GM12878 (cell line): ENCODE measurements at regions not wholly inside any gene's neighbourhood (a gene's known extent, or its start where the extent isn't known, plus 50 kb on each side); places are given as distances from the start of the nearest gene placed in this dataset.

Experiments
- ATF7 ChIP-seq: fragments of 450-650 bp; IDR thresholded peaks from 2 replicates; pipeline ENCODE4 v1.6.1; 2016; ENCODE audit warnings: low read depth, mild to moderate bottlenecking
- CEBPB ChIP-seq, 2 experiments: fragments of 150-350 bp in 1 of 2; IDR thresholded peaks; 2 replicates each; pipeline ENCODE4 v1.6.1; 2012 to 2014; ENCODE audit warnings: low read depth in 2 of 2, low read length in 2 of 2, borderline replicate concordance in 1 of 2, inconsistent platforms in 1 of 2
- CTCF ChIP-seq, 3 experiments: IDR thresholded peaks in 2 of 3; conservative IDR thresholded peaks in 1 of 3; 2 replicates each; pipeline ENCODE4 v1.5.1; 2011; ENCODE audit warnings: low read depth in 3 of 3, low read length in 3 of 3, mild to moderate bottlenecking in 3 of 3, control low read depth in 2 of 3, moderate library complexity in 2 of 3, inconsistent platforms in 1 of 3, mixed read lengths in 1 of 3; ENCODE audit not compliant: control insufficient read depth in 2 of 3, insufficient read depth in 1 of 3; ENCODE audit errors: extremely low read depth in 1 of 3
- EED ChIP-seq: sonication (generic); IDR thresholded peaks from 2 replicates; pipeline ENCODE4 v1.6.1; 2016; ENCODE audit warnings: antibody characterized with exemption, low read depth
- POLR2A ChIP-seq: IDR thresholded peaks from 2 replicates; pipeline ENCODE4 v1.6.1; 2011; ENCODE audit warnings: low read depth, mild to moderate bottlenecking, low read length
- POLR2AphosphoS5 ChIP-seq: IDR thresholded peaks from 2 replicates; pipeline ENCODE4 v1.6.1; 2011; ENCODE audit warnings: mild to moderate bottlenecking, low read length, inconsistent platforms
- RBBP5 ChIP-seq: fragments of 200-600 bp; sonication (generic); conservative IDR thresholded peaks from 2 replicates; pipeline ENCODE4 v1.6.1; 2016
- TAF1 ChIP-seq: IDR thresholded peaks from 2 replicates; pipeline ENCODE4 v1.6.1; 2011; ENCODE audit warnings: mild to moderate bottlenecking, low read depth, low read length, borderline replicate concordance
- ZBED1 ChIP-seq: IDR thresholded peaks from 2 replicates; pipeline ENCODE4 v1.6.1; 2016; ENCODE audit warnings: borderline replicate concordance
- ZZZ3 ChIP-seq: IDR thresholded peaks from 2 replicates; pipeline ENCODE4 v1.6.1; 2011; ENCODE audit warnings: low read depth; ENCODE audit not compliant: control insufficient read depth, insufficient read length

- TF ChIP-seq POLR2AphosphoS5 (no peak), ZZZ3 (no peak), POLR2A (no peak), CTCF (IDR thresholded peaks at IDR 0.05 in 2 of 3, conservative IDR thresholded peaks at IDR 0.05 in 1 of 3; ENCODE audit: control insufficient read depth in 2 of 3, extremely low read depth in 1 of 3, insufficient read depth in 1 of 3, low read depth in 3 of 3, low read length in 3 of 3) (no peak), CEBPB (IDR thresholded peaks at IDR 0.05; ENCODE audit: borderline replicate concordance in 1 of 2, low read depth in 2 of 2, low read length in 2 of 2) (no peak), EED (no peak), ZBED1 (no peak), RBBP5 (no peak), ATF7 (no peak), TAF1 (no peak)
Measured at GRCh38 chr2:16440898-16441297, 224.7 kb downstream of the CYRIA start.
